ENCODE measurements at regions not wholly inside any gene's neighbourhood (a gene's known extent, or its start where the extent isn't known, plus 50 kb on each side); places are given as distances from the start of the nearest gene placed in this dataset.
"Not testable (repeated sequence)": the region's sequence is repeated elsewhere in the genome, so short reads cannot be mapped to it uniquely, and the experiment has no call there.

GRCh38 chr2:55124682-55125081 lies 74.4 kb upstream of the RTN4 start:
- not testable (repeated sequence) for DNase-seq

GRCh38 chr2:55123851-55124269 lies 73.6 kb upstream of the RTN4 start:
- no peak for DNase-seq

GRCh38 chr2:55120634-55121359 lies 70.5 kb upstream of the RTN4 start:
- no peak for DNase-seq

GRCh38 chr2:55119711-55120487 lies 69.6 kb upstream of the RTN4 start:
- DNase-seq, result no peak

- no peak for DNase-seq
Measured at GRCh38 chr2:55118643-55119083, 68.4 kb upstream of the RTN4 start.

- no peak for DNase-seq
Measured at GRCh38 chr2:55116966-55117365, 66.7 kb upstream of the RTN4 start.

GRCh38 chr2:55116598-55116964 lies 66.3 kb upstream of the RTN4 start:
- no peak for DNase-seq

GRCh38 chr2:55115761-55116597 lies 65.7 kb upstream of the RTN4 start:
- peak in 1 of 5 donors; percentile 17 for DNase-seq

GRCh38 chr2:55114597-55114996 lies 64.3 kb upstream of the RTN4 start:
- no peak for DNase-seq

GRCh38 chr2:55114082-55114481 lies 63.8 kb upstream of the RTN4 start:
- no peak for DNase-seq

GRCh38 chr2:55112229-55113031 lies 62.2 kb upstream of the RTN4 start:
- no peak for DNase-seq

GRCh38 chr2:55111570-55112228 lies 61.4 kb upstream of the RTN4 start:
- DNase-seq, result no peak

GRCh38 chr2:55111230-55111569 lies 60.9 kb upstream of the RTN4 start:
- no peak for DNase-seq

- no peak for DNase-seq
Measured at GRCh38 chr2:55109219-55109891, 59.1 kb upstream of the RTN4 start.

GRCh38 chr2:55108456-55109160 lies 58.4 kb upstream of the RTN4 start:
- no peak for DNase-seq

- no peak for DNase-seq
Measured at GRCh38 chr2:55107436-55107835, 57.2 kb upstream of the RTN4 start.

GRCh38 chr2:55106148-55106547 lies 55.9 kb upstream of the RTN4 start:
- DNase-seq, result no peak

GRCh38 chr2:55105456-55105855 lies 55.2 kb upstream of the RTN4 start:
- no peak for DNase-seq

- no peak for DNase-seq
Measured at GRCh38 chr2:55103046-55103445, 52.8 kb upstream of the RTN4 start.

GRCh38 chr2:55102056-55102812 lies 52.0 kb upstream of the RTN4 start:
- DNase-seq, result no peak
